ENCODE measurements at regions not wholly inside any gene's neighbourhood (a gene's known extent, or its start where the extent isn't known, plus 50 kb on each side); places are given as distances from the start of the nearest gene placed in this dataset.

GRCh38 chr9:89765211-89765946, 160.6 kb downstream of the GADD45G start:
- no peak for TF ChIP-seq CTCF (IDR thresholded peaks at IDR 0.05; ENCODE audit: low read length)
- TF ChIP-seq EZH2 (IDR thresholded peaks at IDR 0.05; ENCODE audit: borderline replicate concordance, low read length): no peak

Measured in OCI-LY1 (cell line).